ENCODE measurements at regions not wholly inside any gene's neighbourhood (a gene's known extent, or its start where the extent isn't known, plus 50 kb on each side); places are given as distances from the start of the nearest gene placed in this dataset.

GRCh38 chr11:109132539-109132938 is 289.5 kb upstream of the C11orf87 start:
- WGBS, 2 donors (ENCODE audit: low coverage in 1 of 2) = 17 to 52% methylated on average over 1 to 4 of the region's 4 CpGs

GRCh38 chr11:109133159-109133558 is 288.8 kb upstream of the C11orf87 start:
- Histone ChIP-seq H3K27ac (no peak overlapping the region), H3K27me3 (no peaks in the 10 kb centered on the region), H3K36me3 (no peaks in the 10 kb centered on the region), H3K4me1 (no peaks in the 10 kb centered on the region), H3K4me3 (no peak overlapping the region), H3K9me3 (no peaks in the 10 kb centered on the region)
- intact Hi-C loops (cut with DNase I; ENCODE audit: low total_unique reads) = no loop called here
- 48 to 51% methylated on average over 3 to 4 of the region's 4 CpGs for WGBS, 2 donors (ENCODE audit: low coverage in 1 of 2)
- DNase-seq = no peak
- in situ Hi-C loops (cut with MboI; ENCODE audit: low pct_ligation_motif_present in 1 of 4, low pct_unique_long_range_greater_than_20kb in 1 of 4, low sequenced_read_pairs in 3 of 4) = no loop called here
- TF ChIP-seq POLR2A (IDR thresholded peaks at IDR 0.05) = no peak
- TF ChIP-seq EP300 (IDR thresholded peaks at IDR 0.05; ENCODE audit: low read depth) = no peak
- no peak for TF ChIP-seq POLR2AphosphoS5 (IDR thresholded peaks at IDR 0.05)
- no peak for TF ChIP-seq CTCF (IDR thresholded peaks at IDR 0.05)

More at GRCh38 chr11:109132539-109132938, 289.5 kb upstream of the C11orf87 start:
- in situ Hi-C loops (cut with MboI; ENCODE audit: low pct_ligation_motif_present in 1 of 4, low pct_unique_long_range_greater_than_20kb in 1 of 4, low sequenced_read_pairs in 3 of 4) (no loop called here), intact Hi-C loops (cut with DNase I; ENCODE audit: low total_unique reads) (no loop called here)
- no peaks in the 10 kb centered on the region for H3K36me3 ChIP-seq
- H3K27ac ChIP-seq = no peak overlapping the region
- H3K4me1 ChIP-seq = no peaks in the 10 kb centered on the region
- no peak overlapping the region for H3K4me3 ChIP-seq
- no peak for DNase-seq
- TF ChIP-seq EP300 (IDR thresholded peaks at IDR 0.05; ENCODE audit: low read depth) (no peak), POLR2A (IDR thresholded peaks at IDR 0.05) (no peak), CTCF (IDR thresholded peaks at IDR 0.05) (no peak), POLR2AphosphoS5 (IDR thresholded peaks at IDR 0.05) (no peak)
- no peaks in the 10 kb centered on the region for H3K27me3 ChIP-seq
- no peaks in the 10 kb centered on the region for H3K9me3 ChIP-seq

- no peaks in the 10 kb centered on the region for H3K36me3 ChIP-seq
- WGBS, 2 donors (ENCODE audit: low coverage in 1 of 2) = 50 to 66% methylated on average over 2 of the region's 2 CpGs
- in situ Hi-C loops (cut with MboI; ENCODE audit: low pct_ligation_motif_present in 1 of 4, low pct_unique_long_range_greater_than_20kb in 1 of 4, low sequenced_read_pairs in 3 of 4) = no loop called here
Measured at GRCh38 chr11:109135627-109136026, 286.4 kb upstream of the C11orf87 start.

GRCh38 chr11:109138196-109138595 is 283.8 kb upstream of the C11orf87 start:
- H3K4me3 ChIP-seq = no peak overlapping the region
- no peaks in the 10 kb centered on the region for H3K36me3 ChIP-seq
- no peaks in the 10 kb centered on the region for H3K27me3 ChIP-seq
- no peak overlapping the region for H3K27ac ChIP-seq
- DNase-seq = no peak
- intact Hi-C loops (cut with DNase I; ENCODE audit: low total_unique reads) = no loop called here
- no peaks in the 10 kb centered on the region for H3K9me3 ChIP-seq
- in situ Hi-C loops (cut with MboI; ENCODE audit: low pct_ligation_motif_present in 1 of 4, low pct_unique_long_range_greater_than_20kb in 1 of 4, low sequenced_read_pairs in 3 of 4) = no loop called here
- TF ChIP-seq EP300 (IDR thresholded peaks at IDR 0.05; ENCODE audit: low read depth) = no peak
- TF ChIP-seq POLR2A (IDR thresholded peaks at IDR 0.05) = no peak
- TF ChIP-seq CTCF (IDR thresholded peaks at IDR 0.05) = no peak
- no peak for TF ChIP-seq POLR2AphosphoS5 (IDR thresholded peaks at IDR 0.05)
- H3K4me1 ChIP-seq = no peaks in the 10 kb centered on the region

More at GRCh38 chr11:109135627-109136026, 286.4 kb upstream of the C11orf87 start:
- no peak overlapping the region for H3K27ac ChIP-seq
- no peaks in the 10 kb centered on the region for H3K4me1 ChIP-seq
- no peaks in the 10 kb centered on the region for H3K27me3 ChIP-seq
- no peak overlapping the region for H3K4me3 ChIP-seq
- intact Hi-C loops (cut with DNase I; ENCODE audit: low total_unique reads) = no loop called here
- no peak for TF ChIP-seq CTCF (IDR thresholded peaks at IDR 0.05)
- no peak for TF ChIP-seq POLR2A (IDR thresholded peaks at IDR 0.05)
- TF ChIP-seq POLR2AphosphoS5 (IDR thresholded peaks at IDR 0.05) = no peak
- TF ChIP-seq EP300 (IDR thresholded peaks at IDR 0.05; ENCODE audit: low read depth) = no peak
- no peak for DNase-seq
- H3K9me3 ChIP-seq = no peaks in the 10 kb centered on the region

Measured in transverse colon (tissue), 4 donors.